ENCODE measurements at regions not wholly inside any gene's neighbourhood (a gene's known extent, or its start where the extent isn't known, plus 50 kb on each side); places are given as distances from the start of the nearest gene placed in this dataset.
"Not testable (repeated sequence)": the region's sequence is repeated elsewhere in the genome, so short reads cannot be mapped to it uniquely, and the experiment has no call there.

GRCh38 chr18:25560369-25560768 lies 208.4 kb upstream of the ZNF521 start:
- DNase-seq (ENCODE audit: low spot score), result no peak

DNA sequence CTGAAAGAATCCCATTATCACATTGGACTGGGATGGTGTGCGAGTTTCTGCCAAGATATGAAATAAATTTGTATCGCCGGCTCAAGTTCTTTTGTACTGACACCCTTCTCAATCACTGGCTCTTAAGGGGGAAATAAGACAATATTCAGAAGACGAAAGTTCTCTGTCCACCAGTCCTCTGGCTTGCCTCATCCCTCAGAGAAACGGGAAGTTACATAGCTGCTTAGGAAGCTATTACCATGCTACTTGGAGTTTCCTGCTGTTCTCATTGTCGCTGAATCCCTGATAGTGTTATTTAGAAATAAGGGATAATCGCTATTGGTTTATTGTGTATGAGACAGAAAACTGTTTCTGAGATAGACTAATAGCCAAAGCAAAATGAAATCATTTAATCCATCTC lies 205.0 kb upstream of the ZNF521 start:
- no peak for DNase-seq (ENCODE audit: low spot score)

GRCh38 chr18:25553631-25554263 lies 201.8 kb upstream of the ZNF521 start:
- no peak for DNase-seq (ENCODE audit: low spot score)

GRCh38 chr18:25544546-25545287 lies 192.8 kb upstream of the ZNF521 start:
- DNase-seq (ENCODE audit: low spot score), result no peak

- DNase-seq (ENCODE audit: low spot score), result no peak
Observed at GRCh38 chr18:25538175-25538922, 186.4 kb upstream of the ZNF521 start.

DNA sequence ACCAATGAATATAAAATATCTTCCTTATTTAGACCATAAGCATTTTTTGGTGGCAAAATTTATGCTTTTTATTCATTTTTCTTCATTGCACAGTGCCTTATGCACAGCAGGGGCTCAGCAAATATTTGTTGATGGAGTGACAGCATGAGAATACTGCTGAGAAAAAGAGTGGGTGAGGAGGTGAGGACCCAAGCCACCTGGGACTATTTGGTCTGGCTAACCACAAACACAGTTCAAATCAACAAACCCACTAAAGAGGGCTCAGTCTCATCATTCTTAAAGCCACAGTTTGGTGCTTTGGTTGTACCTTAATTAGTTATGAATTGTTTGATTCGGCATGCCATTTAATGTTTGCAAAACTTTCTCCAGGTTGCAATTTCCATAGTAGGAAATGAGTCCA lies 183.5 kb upstream of the ZNF521 start:
- no peak for DNase-seq (ENCODE audit: low spot score)

- DNase-seq (ENCODE audit: low spot score), result no peak
Observed at GRCh38 chr18:25534401-25534800, 182.4 kb upstream of the ZNF521 start.

- DNase-seq (ENCODE audit: low spot score), result no peak
Observed at GRCh38 chr18:25533218-25533617, 181.3 kb upstream of the ZNF521 start.

GRCh38 chr18:25531207-25531606 lies 179.2 kb upstream of the ZNF521 start:
- no peak for DNase-seq (ENCODE audit: low spot score)

- DNase-seq (ENCODE audit: low spot score), result not testable (repeated sequence)
Observed at GRCh38 chr18:25525789-25526188, 173.8 kb upstream of the ZNF521 start.

GRCh38 chr18:25518716-25519053 lies 166.7 kb upstream of the ZNF521 start:
- DNase-seq (ENCODE audit: low spot score), result no peak

DNA sequence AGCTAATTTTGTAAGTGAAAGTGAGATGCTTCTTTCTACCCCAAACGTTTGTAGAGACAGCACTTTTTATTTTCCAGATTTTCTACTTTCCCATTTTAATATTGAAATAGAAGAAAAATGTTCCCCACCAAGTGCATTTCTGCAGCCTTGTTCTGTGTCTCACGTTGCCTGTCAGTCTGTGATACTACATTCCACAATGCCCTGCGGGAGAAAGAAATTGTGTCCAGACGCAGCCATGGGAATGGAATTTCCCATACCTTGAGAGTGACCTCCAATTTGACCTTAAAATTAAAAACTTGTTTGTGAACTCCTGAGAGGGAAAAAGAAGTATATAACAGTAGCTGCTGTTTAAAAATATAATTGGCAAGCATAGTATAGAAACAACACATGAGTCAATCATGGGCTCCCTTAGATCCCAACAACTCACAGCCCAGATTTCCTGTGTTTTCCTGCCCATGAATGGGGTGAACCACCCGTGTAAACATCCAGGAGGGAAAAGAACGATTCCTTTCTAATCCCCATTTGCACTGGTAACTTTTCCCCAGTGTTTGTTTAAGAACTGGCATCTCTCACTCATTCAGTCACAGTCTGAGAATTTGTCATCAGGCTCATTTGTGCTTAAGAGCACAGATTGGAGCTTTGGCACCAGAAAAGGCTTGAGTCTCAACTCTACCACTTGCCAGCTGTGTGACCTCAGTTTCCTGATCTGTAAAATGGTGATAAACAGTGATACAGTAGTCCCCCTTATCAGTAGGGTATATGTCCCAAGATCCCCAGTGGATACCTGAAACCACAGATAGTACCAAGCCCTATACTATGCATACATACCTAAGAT lies 166.1 kb upstream of the ZNF521 start:
- DNase-seq (ENCODE audit: low spot score), result no peak

GRCh38 chr18:25516747-25517498 lies 165.0 kb upstream of the ZNF521 start:
- no peak for DNase-seq (ENCODE audit: low spot score)

- DNase-seq (ENCODE audit: low spot score), result no peak
Observed at GRCh38 chr18:25516121-25516520, 164.2 kb upstream of the ZNF521 start.

- DNase-seq (ENCODE audit: low spot score), result no peak
Observed at GRCh38 chr18:25510096-25510495, 158.1 kb upstream of the ZNF521 start.

DNA sequence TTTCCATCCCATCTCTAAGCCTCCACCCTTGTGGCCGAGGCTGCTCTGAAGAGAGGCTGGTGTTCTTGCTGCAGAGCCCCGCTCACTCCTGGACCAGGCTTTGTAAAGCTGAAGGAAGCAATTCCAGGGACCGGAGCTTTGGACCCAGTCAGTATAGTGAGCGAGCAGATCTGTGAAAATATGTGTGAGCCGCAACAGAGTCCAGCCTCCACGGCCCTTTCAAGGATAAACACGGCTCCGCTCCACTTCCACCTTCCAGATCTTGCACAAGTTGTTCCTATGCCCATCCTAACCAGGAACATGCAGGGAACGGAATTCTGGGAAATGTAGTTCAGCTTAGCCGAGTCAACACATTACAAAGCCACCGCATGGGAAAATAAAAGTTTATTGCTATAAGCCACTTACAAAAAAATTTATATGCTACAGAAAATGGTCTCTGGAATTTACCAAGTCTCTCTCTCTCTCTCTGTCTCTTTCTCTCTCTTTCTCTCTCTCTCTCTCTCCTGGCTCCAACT lies 151.7 kb upstream of the ZNF521 start:
- DNase-seq (ENCODE audit: low spot score), result no peak

GRCh38 chr18:25497151-25497794 lies 145.3 kb upstream of the ZNF521 start:
- no peak for DNase-seq (ENCODE audit: low spot score)

GRCh38 chr18:25496544-25496943 lies 144.6 kb upstream of the ZNF521 start:
- DNase-seq (ENCODE audit: low spot score), result no peak

DNA sequence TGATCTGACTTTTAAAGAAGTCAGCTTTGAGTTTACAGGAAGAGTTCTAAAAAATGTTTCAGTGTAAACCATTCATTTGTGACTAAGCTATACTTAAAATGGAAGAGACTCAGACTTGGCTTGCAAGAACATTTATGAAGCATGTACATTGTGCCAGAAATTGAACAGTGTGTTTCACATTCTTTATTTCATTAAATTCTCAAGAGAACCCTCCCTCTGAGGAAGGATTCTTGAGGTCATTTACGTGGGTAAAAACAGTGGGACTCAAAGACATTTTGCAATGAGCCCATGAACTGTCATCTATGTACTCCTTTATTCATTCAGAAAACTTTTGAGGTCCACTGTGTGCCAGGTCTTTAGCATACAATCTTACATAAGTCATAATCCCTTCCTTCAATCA lies 143.6 kb upstream of the ZNF521 start:
- no peak for DNase-seq (ENCODE audit: low spot score)

DNA sequence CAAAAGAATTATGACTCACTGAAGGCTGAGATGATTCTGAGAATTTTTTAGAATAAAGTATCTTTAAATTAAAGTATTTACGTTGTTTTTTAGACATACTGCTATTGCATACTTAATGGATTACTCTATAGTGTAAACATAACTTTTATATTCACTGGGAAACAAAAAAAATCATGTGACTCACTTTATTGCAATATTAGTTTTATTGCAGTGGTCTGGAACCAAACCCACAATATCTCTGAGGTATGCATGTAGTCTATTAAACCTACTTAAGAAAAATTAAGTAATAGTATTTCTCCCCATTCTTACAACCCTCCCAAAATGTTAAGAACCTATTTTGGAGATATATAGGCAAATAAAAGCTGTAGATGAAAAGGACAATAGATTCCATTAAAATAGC lies 142.9 kb upstream of the ZNF521 start:
- DNase-seq (ENCODE audit: low spot score), result no peak

- DNase-seq (ENCODE audit: low spot score), result no peak
Observed at GRCh38 chr18:25493401-25493800, 141.4 kb upstream of the ZNF521 start.

Measured in A172 (cell line).